Erythroblast (primary cell): ENCODE measurements at regions not wholly inside any gene's neighbourhood (a gene's known extent, or its start where the extent isn't known, plus 50 kb on each side); places are given as distances from the start of the nearest gene placed in this dataset.

Source experiments
- GATA1 ChIP-seq: IDR thresholded peaks from 2 replicates; pipeline ENCODE4 v1.6.1; 2011; ENCODE audit warnings: low read depth, mild to moderate bottlenecking, control low read depth, low read length, moderate library complexity
- POLR2A ChIP-seq: IDR thresholded peaks from 2 replicates; pipeline ENCODE4 v1.6.1; 2011; ENCODE audit warnings: mild to moderate bottlenecking, low read length

- no peak for TF ChIP-seq POLR2A
- TF ChIP-seq GATA1, result no peak
Observed at GRCh38 chr6:165900970-165901369, 237.9 kb upstream of the PDE10A start.
